Effector memory CD8-positive, alpha-beta T cell (primary cell): ENCODE measurements at regions not wholly inside any gene's neighbourhood (a gene's known extent, or its start where the extent isn't known, plus 50 kb on each side); places are given as distances from the start of the nearest gene placed in this dataset.

Experiments used
- ATAC-seq: fragments of 150-1000 bp; cut with Tn5 transposase; replicated peaks from 2 replicates; pipeline ENCODE4 v1.10.0; 2021; ENCODE audit warnings: mild to moderate bottlenecking, moderate library complexity
- DNase-seq, 3 experiments: peaks; one replicate each; pipeline ENCODE4 v3.0.0; 2021
- H3K27ac Mint-ChIP-seq, 2 donors: one replicate each; pipeline ENCODE4 v1.8.0; 2022; ENCODE audit warnings: mild to moderate bottlenecking in 2 of 2, mixed read lengths in 2 of 2, moderate library complexity in 2 of 2
- H3K27me3 Mint-ChIP-seq, 2 donors: one replicate each; pipeline ENCODE4 v1.8.0; 2022; ENCODE audit warnings: mixed read lengths in 2 of 2
- H3K36me3 Mint-ChIP-seq: one replicate; pipeline ENCODE4 v1.8.0; 2022; ENCODE audit warnings: mild to moderate bottlenecking, moderate library complexity, mixed read lengths; ENCODE audit not compliant: insufficient read depth
- H3K4me1 Mint-ChIP-seq, 2 donors: one replicate each; pipeline ENCODE4 v1.8.0; 2022; ENCODE audit warnings: low read depth in 2 of 2, mixed read lengths in 2 of 2
- H3K4me3 Mint-ChIP-seq, 2 donors: one replicate each; pipeline ENCODE4 v1.8.0; 2022; ENCODE audit warnings: mild to moderate bottlenecking in 2 of 2, mixed read lengths in 2 of 2, moderate library complexity in 2 of 2
- H3K9me3 Mint-ChIP-seq, 2 donors: one replicate each; pipeline ENCODE4 v1.8.0; 2022; ENCODE audit warnings: mixed read lengths in 2 of 2

DNA sequence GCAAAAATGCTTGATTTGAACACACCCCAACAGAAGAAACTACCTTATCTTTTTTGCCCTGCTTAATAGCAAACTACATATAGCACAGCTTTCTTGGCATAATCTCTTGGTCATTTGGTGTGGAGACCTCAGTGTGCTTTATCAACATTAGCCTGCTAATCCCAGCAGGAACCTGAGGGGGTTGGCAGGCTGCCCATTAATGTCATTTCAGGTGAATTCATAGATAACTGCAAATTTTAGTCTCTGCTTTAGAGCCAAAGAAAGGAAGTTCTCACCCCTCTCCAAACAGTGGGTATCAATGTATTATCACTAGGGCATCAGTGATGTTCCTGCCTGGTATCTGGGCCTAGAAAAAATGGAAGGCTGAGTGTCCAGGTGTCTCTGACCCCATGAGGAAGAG, 489.0 kb downstream of the NTRK2 start:
- no peaks in the 10 kb centered on the region for H3K4me1 Mint-ChIP-seq
- DNase-seq (no peak), ATAC-seq (no peak)
- H3K36me3 Mint-ChIP-seq = no peaks in the 10 kb centered on the region
- H3K4me3 Mint-ChIP-seq = no peak overlapping the region
- no peak overlapping the region for H3K27ac Mint-ChIP-seq
- no peaks in the 10 kb centered on the region for H3K9me3 Mint-ChIP-seq
- peaks cover 11 to 16% of the 10 kb centered on the region in 2 donors for H3K27me3 Mint-ChIP-seq

DNA sequence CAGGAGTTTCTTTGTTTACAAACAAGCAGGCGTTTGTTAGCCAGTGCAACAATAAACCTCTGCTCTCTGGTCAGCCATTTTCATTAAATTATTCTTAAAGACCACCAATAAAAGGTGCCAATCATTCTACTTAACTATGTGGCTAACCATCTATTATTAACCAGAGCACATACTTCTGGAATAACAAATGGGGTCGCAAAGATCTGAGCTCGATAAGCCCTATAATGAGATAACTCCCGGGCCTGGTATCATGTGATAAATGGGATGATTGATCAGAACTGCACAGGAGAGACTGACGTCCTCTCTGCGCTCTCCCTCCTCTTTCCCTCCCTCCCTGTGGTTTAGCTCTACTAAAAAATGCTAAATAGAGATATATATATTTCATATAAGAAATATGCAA, 488.2 kb downstream of the NTRK2 start:
- no peaks in the 10 kb centered on the region for H3K36me3 Mint-ChIP-seq
- H3K9me3 Mint-ChIP-seq = no peaks in the 10 kb centered on the region
- ATAC-seq (no peak), DNase-seq (no peak)
- H3K4me3 Mint-ChIP-seq = no peak overlapping the region
- peaks cover 11 to 16% of the 10 kb centered on the region in 2 donors for H3K27me3 Mint-ChIP-seq
- H3K27ac Mint-ChIP-seq = no peak overlapping the region
- no peaks in the 10 kb centered on the region for H3K4me1 Mint-ChIP-seq

DNA sequence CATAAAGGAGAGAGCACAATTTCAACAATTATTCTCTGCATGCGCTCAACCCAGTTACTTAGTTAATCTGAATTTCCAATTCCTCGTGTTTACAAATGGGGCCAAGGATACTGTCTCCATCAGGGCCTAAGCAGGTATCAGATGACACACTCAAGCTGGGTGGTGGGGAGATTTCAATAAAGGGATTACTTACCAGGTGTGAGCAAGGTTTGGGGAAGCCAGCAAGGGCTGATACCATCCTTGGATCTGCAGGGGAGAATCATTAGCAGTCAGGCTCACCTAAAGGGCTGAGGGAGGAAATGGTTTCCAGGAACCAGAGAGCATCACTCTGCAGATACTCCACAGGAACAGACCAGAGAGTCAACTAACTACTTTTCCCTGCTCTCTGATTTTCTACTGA, 487.1 kb downstream of the NTRK2 start:
- no peaks in the 10 kb centered on the region for H3K36me3 Mint-ChIP-seq
- H3K9me3 Mint-ChIP-seq = no peaks in the 10 kb centered on the region
- no peak for ATAC-seq
- H3K4me1 Mint-ChIP-seq = no peaks in the 10 kb centered on the region
- DNase-seq = no peak
- no peak overlapping the region for H3K27ac Mint-ChIP-seq
- H3K4me3 Mint-ChIP-seq = no peak overlapping the region
- peaks cover 11 to 16% of the 10 kb centered on the region in 2 donors for H3K27me3 Mint-ChIP-seq

DNA sequence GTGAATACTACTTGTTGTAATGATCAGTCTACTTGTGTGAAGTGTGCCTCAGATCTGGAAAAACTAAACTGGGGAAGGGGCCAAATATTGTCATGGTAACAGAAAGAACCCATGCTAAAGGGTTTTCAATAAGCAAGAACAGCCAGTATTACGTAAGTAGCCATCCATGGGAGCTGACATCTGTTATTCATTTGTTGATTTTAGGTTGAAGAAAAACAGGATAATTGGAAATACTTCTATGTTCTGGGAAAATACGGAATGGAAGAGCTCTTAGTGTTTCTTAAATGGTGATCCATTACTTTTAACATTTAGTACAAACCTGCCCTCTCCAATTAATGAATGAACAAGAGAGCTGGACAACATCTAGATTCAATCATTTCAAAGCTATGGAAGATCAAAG, 485.8 kb downstream of the NTRK2 start:
- Mint-ChIP-seq H3K9me3 (no peaks in the 10 kb centered on the region), H3K36me3 (no peaks in the 10 kb centered on the region), H3K27me3 (peaks cover 11 to 19% of the 10 kb centered on the region in 2 donors), H3K27ac (no peak overlapping the region), H3K4me1 (no peaks in the 10 kb centered on the region), H3K4me3 (no peak overlapping the region)
- DNase-seq (no peak), ATAC-seq (no peak)

DNA sequence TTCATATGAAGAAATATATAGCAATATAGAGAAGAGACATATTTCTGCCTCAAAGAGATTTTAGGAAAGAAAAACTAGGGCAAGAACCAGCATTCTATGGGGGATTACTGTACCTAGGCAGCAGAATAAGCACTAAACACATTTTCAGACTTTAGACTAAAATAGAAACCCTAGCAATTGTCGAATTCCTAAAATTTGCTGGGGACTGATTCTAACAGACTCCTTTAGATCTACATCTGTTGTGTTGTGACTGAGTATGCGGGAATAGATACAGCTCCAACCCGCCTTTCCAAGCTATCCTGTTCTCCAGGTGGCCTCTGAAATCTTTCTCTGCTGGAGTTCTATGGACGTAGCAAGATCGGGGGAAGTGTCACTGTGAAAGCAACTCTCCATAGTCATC, 482.2 kb downstream of the NTRK2 start:
- Mint-ChIP-seq H3K27ac (no peak overlapping the region), H3K27me3 (peaks cover 20 to 30% of the 10 kb centered on the region in 2 donors), H3K4me3 (no peak overlapping the region), H3K36me3 (no peaks in the 10 kb centered on the region), H3K9me3 (no peaks in the 10 kb centered on the region), H3K4me1 (no peaks in the 10 kb centered on the region)
- DNase-seq = no peak
- ATAC-seq = no peak

DNA sequence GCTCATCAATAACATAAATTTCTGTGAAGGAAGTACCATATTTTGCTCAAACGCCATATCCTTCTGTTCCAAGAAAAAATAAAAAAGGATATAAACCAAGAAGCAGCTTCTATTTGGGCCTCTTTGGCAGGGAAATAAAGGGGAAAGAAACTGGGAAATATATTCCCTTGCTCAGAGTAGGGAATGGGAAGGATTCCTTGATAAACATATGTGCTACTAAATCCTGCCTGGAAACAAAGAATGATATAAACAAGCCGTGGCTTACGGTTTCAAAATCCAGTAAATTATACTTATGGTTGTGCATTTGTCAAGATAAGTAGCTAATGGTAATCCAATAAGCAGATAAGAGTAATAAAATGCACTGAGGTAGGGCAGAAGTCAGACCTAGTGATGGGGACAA, 481.6 kb downstream of the NTRK2 start:
- H3K36me3 Mint-ChIP-seq = no peaks in the 10 kb centered on the region

DNA sequence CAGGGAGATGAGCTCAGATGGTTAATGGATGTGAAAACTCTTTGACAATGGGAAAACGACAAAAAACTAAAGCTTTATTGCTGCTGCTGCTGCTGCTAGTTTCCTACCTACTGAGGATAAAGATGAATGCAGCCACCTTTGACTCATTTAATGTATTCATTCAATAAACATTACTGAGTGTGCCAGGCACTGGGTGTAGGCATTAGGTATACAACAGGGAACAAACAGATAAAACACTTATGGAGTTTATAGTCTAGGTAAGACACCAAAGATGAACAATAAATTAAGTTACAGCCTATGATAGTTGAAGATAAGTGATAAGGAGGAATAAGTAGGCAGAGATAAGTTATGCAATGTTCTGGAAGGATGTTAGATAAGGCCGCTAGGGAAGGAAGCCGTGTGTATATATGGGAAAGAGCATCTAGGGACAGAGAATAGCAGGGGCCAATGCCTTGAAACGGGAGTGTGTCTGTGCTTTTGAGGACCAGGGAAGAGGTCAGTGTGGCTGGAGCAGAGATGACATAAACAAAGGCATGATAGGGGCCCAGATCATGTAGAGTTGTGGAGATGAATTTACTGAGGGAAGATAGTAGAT, 477.6 kb downstream of the NTRK2 start:
- Mint-ChIP-seq H3K4me3 (no peak overlapping the region), H3K27ac (no peak overlapping the region), H3K27me3 (peaks cover 10 to 14% of the 10 kb centered on the region in 2 donors), H3K4me1 (no peaks in the 10 kb centered on the region), H3K36me3 (no peaks in the 10 kb centered on the region), H3K9me3 (peaks cover 0 to 6% of the 10 kb centered on the region in 2 donors)
- DNase-seq (no peak), ATAC-seq (no peak)

More for the DNA sequence above, 481.6 kb downstream of the NTRK2 start:
- peaks cover 21 to 30% of the 10 kb centered on the region in 2 donors for H3K27me3 Mint-ChIP-seq
- H3K9me3 Mint-ChIP-seq = no peaks in the 10 kb centered on the region
- DNase-seq (no peak), ATAC-seq (no peak)
- no peak overlapping the region for H3K4me3 Mint-ChIP-seq
- H3K27ac Mint-ChIP-seq = no peak overlapping the region
- no peaks in the 10 kb centered on the region for H3K4me1 Mint-ChIP-seq

DNA sequence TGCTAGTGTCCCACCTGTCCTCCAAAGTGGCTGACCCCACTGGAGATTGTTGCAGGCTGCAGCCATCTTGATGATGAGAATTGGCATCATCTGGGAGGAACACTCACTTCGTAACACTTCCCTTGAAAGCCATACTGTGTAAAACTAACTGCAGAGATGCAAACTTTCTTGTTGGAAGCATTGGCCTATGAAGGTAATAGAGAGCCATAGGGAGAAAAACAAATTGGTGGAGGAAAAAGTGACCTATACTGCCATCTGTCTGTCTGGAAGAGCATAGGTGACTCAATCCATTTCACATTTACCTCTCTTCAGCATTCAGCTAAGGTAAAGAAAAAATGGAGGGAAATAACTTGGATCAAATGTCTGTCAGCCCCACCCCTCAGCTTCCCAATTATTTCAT, 473.4 kb downstream of the NTRK2 start:
- no peaks in the 10 kb centered on the region for H3K4me1 Mint-ChIP-seq
- H3K36me3 Mint-ChIP-seq = no peaks in the 10 kb centered on the region
- DNase-seq (no peak), ATAC-seq (no peak)
- H3K27ac Mint-ChIP-seq = no peak overlapping the region
- no peak overlapping the region for H3K4me3 Mint-ChIP-seq
- H3K27me3 Mint-ChIP-seq = peaks cover 7 to 10% of the 10 kb centered on the region in 2 donors
- peaks cover 0 to 6% of the 10 kb centered on the region in 2 donors for H3K9me3 Mint-ChIP-seq

DNA sequence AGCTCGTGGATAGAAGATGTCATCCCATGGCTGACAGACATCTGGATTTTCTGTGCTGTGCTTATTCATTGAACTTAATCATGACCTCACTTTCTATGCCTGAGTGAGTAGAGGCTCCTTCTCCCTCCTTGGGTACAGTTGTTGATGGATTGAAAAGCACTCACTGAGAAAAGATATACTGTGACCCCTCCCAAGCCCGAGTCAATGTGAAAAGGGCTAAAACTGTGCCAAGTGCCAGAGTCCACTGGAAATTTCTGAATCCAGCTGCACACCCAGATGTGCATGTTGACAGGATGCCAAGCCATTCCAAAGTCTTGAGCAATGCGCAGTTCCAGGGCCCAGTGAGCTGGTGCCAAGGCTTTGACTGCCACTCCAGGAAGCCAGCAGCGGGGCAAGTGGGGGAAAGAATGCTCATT, 473.0 kb downstream of the NTRK2 start:
- Mint-ChIP-seq H3K36me3 (no peaks in the 10 kb centered on the region), H3K27ac (no peak overlapping the region), H3K4me3 (no peak overlapping the region), H3K27me3 (peaks cover 6 to 9% of the 10 kb centered on the region in 2 donors), H3K4me1 (no peaks in the 10 kb centered on the region), H3K9me3 (peaks cover 0 to 6% of the 10 kb centered on the region in 2 donors)
- no peak for ATAC-seq
- DNase-seq = no peak

DNA sequence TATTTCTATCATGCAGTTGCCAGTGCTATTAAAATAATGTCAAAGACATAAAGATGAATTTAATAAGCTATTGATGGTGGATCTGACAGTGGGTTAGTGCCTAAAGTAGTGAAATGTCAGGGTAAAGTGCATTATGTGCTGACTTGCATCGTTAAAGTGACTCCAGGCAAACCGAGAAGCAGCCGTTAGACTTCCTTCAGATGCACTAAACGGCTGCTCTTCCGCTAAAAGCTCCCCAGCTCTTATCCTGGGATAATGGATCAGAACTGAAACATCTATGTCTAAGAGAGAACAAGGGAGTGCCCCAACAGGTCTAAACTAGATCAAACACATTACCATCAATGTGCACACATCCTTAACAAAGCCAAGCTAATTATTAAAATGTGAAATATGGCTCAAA, 468.2 kb downstream of the NTRK2 start:
- peaks cover 0 to 6% of the 10 kb centered on the region in 2 donors for H3K27me3 Mint-ChIP-seq
- H3K4me1 Mint-ChIP-seq = no peaks in the 10 kb centered on the region
- H3K9me3 Mint-ChIP-seq = no peaks in the 10 kb centered on the region
- no peaks in the 10 kb centered on the region for H3K36me3 Mint-ChIP-seq
- no peak for ATAC-seq
- no peak overlapping the region for H3K27ac Mint-ChIP-seq
- DNase-seq = no peak
- H3K4me3 Mint-ChIP-seq = no peak overlapping the region

DNA sequence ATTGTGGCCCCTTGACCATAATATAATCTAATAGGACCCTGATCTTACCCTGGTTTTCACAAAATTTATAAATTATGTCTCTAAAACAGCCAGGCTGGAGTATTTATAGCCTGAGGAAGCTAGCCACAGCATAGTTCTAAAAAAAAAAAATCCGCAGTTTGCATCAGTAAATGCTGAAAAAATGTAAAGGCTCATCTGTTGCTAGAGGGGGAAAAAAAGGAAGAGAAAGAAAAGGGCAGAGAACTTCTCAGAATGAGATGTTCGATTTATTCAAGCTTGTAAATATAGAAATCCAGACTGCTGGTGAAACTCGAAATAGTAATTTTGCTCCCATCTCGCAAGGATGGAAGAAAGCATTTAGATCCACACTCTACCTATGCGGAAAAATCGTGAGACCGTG, 467.5 kb downstream of the NTRK2 start:
- H3K4me1 Mint-ChIP-seq = no peaks in the 10 kb centered on the region
- H3K27me3 Mint-ChIP-seq = peaks cover 0 to 6% of the 10 kb centered on the region in 2 donors
- H3K36me3 Mint-ChIP-seq = no peaks in the 10 kb centered on the region
- no peaks in the 10 kb centered on the region for H3K9me3 Mint-ChIP-seq
- no peak overlapping the region for H3K27ac Mint-ChIP-seq
- DNase-seq (no peak), ATAC-seq (no peak)
- H3K4me3 Mint-ChIP-seq = no peak overlapping the region

DNA sequence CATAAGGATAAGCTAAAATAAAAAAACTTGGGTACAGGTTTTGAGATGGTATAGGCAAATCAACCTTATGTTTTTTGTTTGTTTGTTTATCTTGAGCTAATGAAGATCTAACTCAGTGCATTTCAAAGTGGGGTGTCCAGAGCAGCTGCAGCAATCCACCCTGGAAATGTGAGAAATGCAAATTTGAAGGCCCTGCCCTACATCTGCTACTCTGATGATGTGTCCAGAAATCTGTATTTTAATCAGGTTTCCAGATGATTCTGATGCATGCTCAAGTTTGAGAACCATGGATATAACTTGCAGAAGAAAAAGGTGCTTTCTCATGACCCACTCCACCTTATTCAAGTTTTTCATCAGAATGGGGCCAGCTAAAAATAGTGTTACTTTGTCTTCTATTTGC, 467.0 kb downstream of the NTRK2 start:
- Mint-ChIP-seq H3K36me3 (no peaks in the 10 kb centered on the region), H3K4me1 (no peaks in the 10 kb centered on the region), H3K4me3 (no peak overlapping the region), H3K9me3 (no peaks in the 10 kb centered on the region), H3K27me3 (peaks cover 0 to 6% of the 10 kb centered on the region in 2 donors), H3K27ac (no peak overlapping the region)
- DNase-seq (no peak), ATAC-seq (no peak)

DNA sequence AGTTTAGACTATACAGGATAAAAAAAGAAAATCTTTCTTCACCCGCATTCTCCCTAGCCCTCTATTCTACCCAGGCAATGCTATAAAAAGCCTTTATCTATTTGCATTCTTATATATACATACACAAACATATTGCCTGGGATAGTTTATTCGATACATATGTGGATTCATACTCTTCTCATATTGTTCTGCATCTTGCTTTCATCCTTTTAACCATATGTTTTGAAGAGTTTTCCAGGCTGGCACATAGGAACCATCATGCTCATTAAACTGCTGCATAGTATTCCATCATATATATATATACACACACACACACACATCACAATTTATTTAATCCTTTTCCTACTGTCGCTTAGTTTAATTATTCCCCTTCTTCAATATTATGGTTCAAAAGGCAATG, 461.2 kb downstream of the NTRK2 start:
- Mint-ChIP-seq H3K4me3 (no peak overlapping the region), H3K36me3 (no peaks in the 10 kb centered on the region), H3K27ac (no peak overlapping the region), H3K4me1 (no peaks in the 10 kb centered on the region), H3K27me3 (peaks cover 0 to 5% of the 10 kb centered on the region in 2 donors), H3K9me3 (no peaks in the 10 kb centered on the region)
- DNase-seq (no peak), ATAC-seq (no peak)

DNA sequence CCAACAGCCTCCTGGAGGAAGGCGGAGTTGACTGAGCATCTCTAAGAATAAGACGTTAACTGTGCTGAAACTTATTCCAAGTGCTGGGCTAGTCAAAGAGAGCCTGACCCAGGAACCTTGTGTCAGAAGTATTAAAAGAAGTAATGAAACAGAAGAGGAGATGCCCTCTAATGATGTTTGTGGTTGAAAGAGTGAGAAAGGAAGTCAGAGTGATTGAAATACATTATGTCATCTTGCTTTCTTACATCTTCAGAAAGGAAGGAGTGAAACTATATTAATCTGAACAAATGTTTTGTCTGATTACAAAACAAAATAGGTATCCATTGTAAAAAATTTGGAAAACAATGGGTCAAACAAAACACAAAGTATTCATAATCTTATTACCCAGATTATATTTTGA, 460.7 kb downstream of the NTRK2 start:
- DNase-seq (no peak), ATAC-seq (no peak)
- no peaks in the 10 kb centered on the region for H3K4me1 Mint-ChIP-seq
- no peak overlapping the region for H3K27ac Mint-ChIP-seq
- peaks cover 0 to 5% of the 10 kb centered on the region in 2 donors for H3K27me3 Mint-ChIP-seq
- no peaks in the 10 kb centered on the region for H3K9me3 Mint-ChIP-seq
- no peaks in the 10 kb centered on the region for H3K36me3 Mint-ChIP-seq
- H3K4me3 Mint-ChIP-seq = no peak overlapping the region

DNA sequence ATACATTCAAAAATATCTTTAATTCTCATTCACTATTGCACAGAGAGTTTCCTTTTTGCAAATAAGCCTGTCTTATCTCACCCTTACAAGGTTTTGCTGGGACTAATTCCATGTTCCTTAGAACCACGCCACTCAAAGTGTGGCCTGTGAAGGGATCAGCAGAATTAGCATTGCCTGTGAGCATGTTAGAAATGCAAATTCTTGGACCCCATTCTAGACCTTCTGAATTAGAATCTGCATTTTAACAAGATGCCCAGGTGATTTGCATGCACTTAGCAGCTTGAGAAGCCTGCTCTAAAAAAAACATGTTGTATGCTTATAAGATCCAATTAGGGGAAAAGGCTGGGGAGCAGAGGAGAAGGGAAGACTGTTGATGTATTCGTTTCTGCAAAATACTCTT, 460.0 kb downstream of the NTRK2 start:
- ATAC-seq (no peak), DNase-seq (no peak)
- H3K36me3 Mint-ChIP-seq = no peaks in the 10 kb centered on the region
- no peaks in the 10 kb centered on the region for H3K4me1 Mint-ChIP-seq
- no peak overlapping the region for H3K4me3 Mint-ChIP-seq
- H3K9me3 Mint-ChIP-seq = no peaks in the 10 kb centered on the region
- no peak overlapping the region for H3K27ac Mint-ChIP-seq
- H3K27me3 Mint-ChIP-seq = peaks cover 0 to 5% of the 10 kb centered on the region in 2 donors
